ENCODE measurements at regions not wholly inside any gene's neighbourhood (a gene's known extent, or its start where the extent isn't known, plus 50 kb on each side); places are given as distances from the start of the nearest gene placed in this dataset.

DNA sequence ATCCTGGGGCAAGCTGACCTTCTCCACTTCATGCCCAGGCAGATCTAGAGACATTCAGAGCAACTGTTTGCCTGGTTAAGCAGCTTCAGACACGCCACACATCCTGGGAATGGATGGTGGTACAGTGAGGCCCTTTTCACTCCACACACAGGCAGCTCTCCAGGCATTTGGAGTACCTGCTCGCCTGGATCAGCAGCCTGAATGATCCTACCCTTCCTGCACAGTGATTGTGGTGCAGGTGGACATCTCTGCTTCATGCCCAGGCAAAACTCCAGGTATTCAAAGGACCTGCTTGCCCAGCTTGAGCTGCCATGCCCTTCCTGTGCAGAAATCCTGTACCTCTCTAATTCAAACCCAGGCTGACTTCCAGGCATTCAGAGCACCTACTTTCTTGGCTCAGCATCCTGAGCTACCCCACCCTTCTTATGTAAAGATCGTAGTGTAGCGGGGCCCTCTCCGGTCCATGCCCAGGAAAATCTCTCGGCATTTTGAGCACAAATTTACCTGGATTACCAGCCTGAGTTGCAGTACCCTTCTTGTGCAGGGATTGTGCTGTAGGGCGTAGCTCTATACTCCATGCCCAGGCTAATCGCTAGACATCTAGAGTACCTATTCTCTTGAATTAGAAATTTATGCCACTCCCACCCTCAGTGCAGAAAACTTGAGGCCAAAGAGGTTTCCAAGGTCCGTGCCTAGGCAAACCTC is 972.8 kb downstream of the ANKRD7 start:
- no peak for TF ChIP-seq LEF1 (IDR thresholded peaks at IDR 0.05; ENCODE audit: borderline replicate concordance)
- no peak for TF ChIP-seq SP1 (IDR thresholded peaks at IDR 0.05)
